ENCODE measurements at regions not wholly inside any gene's neighbourhood (a gene's known extent, or its start where the extent isn't known, plus 50 kb on each side); places are given as distances from the start of the nearest gene placed in this dataset.

GRCh38 chr3:181823716-181824115, 112.0 kb downstream of the SOX2 start:
- WGBS, 2 donors: 69 to 86% methylated on average over 4 of the region's 4 CpGs
- Histone ChIP-seq H3K36me3 (ENCODE audit: control insufficient read depth in 4 of 4, insufficient read depth in 4 of 4, low read length in 4 of 4) (no peaks in the 10 kb centered on the region), H3K27ac (ENCODE audit: low read depth in 1 of 2, low read length in 1 of 2) (no peak overlapping the region), H3K4me3 (no peak overlapping the region), H3K9ac (ENCODE audit: insufficient read depth in 1 of 2, low read length in 2 of 2) (no peak overlapping the region), H3K27me3 (ENCODE audit: control insufficient read depth in 3 of 3, insufficient read depth in 3 of 3, low read length in 2 of 3) (no peaks in the 10 kb centered on the region), H3K4me1 (ENCODE audit: control insufficient read depth in 5 of 5, insufficient read depth in 5 of 5, low read length in 5 of 5) (peaks cover 0 to 1% (median 0%) of the 10 kb centered on the region in 5 donors), H3K9me3 (ENCODE audit: control insufficient read depth in 4 of 4, insufficient read depth in 3 of 4, low read length in 3 of 4) (no peaks in the 10 kb centered on the region)
- no peak for TF ChIP-seq CTCF (IDR thresholded peaks at IDR 0.05; ENCODE audit: control extremely low read depth, extremely low read depth)
- no peak for ATAC-seq (ENCODE audit: insufficient read depth, low FRiP score)
- DNase-seq: peak in 1 of 3 donors; percentile 7

- ATAC-seq (ENCODE audit: insufficient read depth, low FRiP score): no peak
- TF ChIP-seq CTCF (IDR thresholded peaks at IDR 0.05; ENCODE audit: control extremely low read depth, extremely low read depth): no peak
- peak in 1 of 3 donors; percentile 0 for DNase-seq
- Histone ChIP-seq H3K4me1 (ENCODE audit: control insufficient read depth in 5 of 5, insufficient read depth in 5 of 5, low read length in 5 of 5) (peaks cover 0 to 1% (median 0%) of the 10 kb centered on the region in 5 donors), H3K9me3 (ENCODE audit: control insufficient read depth in 4 of 4, insufficient read depth in 3 of 4, low read length in 3 of 4) (no peaks in the 10 kb centered on the region), H3K36me3 (ENCODE audit: control insufficient read depth in 4 of 4, insufficient read depth in 4 of 4, low read length in 4 of 4) (no peaks in the 10 kb centered on the region), H3K27ac (ENCODE audit: low read depth in 1 of 2, low read length in 1 of 2) (no peak overlapping the region), H3K4me3 (no peak overlapping the region), H3K27me3 (ENCODE audit: control insufficient read depth in 3 of 3, insufficient read depth in 3 of 3, low read length in 2 of 3) (no peaks in the 10 kb centered on the region), H3K9ac (ENCODE audit: insufficient read depth in 1 of 2, low read length in 2 of 2) (no peak overlapping the region)
- WGBS, 2 donors: 73 to 74% methylated on average over 10 of the region's 10 CpGs
Observed at GRCh38 chr3:181824961-181825360, 113.2 kb downstream of the SOX2 start.

DNA sequence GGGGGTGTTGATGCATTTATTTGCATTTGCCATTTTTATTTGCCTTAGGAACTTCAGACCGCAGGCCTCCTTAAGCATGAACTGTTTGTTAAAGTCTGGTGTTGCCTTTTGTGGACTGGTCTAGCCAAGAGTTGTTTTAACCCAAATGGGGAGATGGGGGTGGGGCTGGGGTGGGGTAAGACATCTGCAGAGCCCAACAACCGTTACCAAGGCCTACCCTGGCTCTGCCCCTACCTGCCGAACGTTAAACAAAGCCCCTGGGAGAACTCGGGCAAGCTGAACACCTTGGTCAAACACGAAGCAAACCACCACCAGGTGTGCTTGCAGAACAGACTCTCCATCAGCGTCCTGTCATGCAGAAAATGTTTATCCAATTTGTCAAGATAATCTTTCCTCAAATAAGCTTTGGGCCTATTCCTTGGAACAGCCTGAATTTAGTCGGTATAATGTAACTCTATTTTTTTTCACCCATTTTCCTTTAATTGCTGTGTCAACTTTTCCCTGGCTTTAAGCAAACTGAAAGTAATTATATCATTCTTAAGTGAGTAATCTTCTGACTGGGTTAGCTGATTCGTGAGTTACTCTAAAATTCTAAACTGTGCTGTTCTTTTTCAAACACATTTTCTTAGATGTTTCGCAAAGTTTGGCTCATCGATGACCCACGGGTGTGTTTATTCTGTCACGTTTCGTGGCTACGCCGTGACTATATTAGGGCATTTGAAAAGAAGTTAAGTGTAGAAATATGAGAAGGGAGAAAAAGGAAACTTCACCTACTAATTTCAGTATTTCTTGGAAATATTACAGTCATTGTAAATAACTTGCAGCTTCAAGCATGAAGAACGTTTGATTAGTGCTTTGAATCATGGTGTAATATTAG, 127.6 kb downstream of the SOX2 start:
- H3K36me3 ChIP-seq (ENCODE audit: control insufficient read depth in 4 of 4, insufficient read depth in 4 of 4, low read length in 4 of 4): no peaks in the 10 kb centered on the region
- no peaks in the 10 kb centered on the region for H3K27me3 ChIP-seq (ENCODE audit: control insufficient read depth in 3 of 3, insufficient read depth in 3 of 3, low read length in 2 of 3)
- WGBS, 2 donors: 53 to 75% methylated on average over 17 of the region's 17 CpGs
- no peaks in the 10 kb centered on the region for H3K9me3 ChIP-seq (ENCODE audit: control insufficient read depth in 4 of 4, insufficient read depth in 3 of 4, low read length in 3 of 4)
- TF ChIP-seq CTCF (IDR thresholded peaks at IDR 0.05; ENCODE audit: control extremely low read depth, extremely low read depth): no peak
- DNase-seq: peak; percentile 64 to 70 (median 66)
- no peaks in the 10 kb centered on the region for H3K4me1 ChIP-seq (ENCODE audit: control insufficient read depth in 5 of 5, insufficient read depth in 5 of 5, low read length in 5 of 5)
- H3K9ac ChIP-seq (ENCODE audit: insufficient read depth in 1 of 2, low read length in 2 of 2): no peak overlapping the region
- H3K27ac ChIP-seq (ENCODE audit: low read depth in 1 of 2, low read length in 1 of 2): no peak overlapping the region
- peak; percentile 11 for ATAC-seq (ENCODE audit: insufficient read depth, low FRiP score)
- no peak overlapping the region for H3K4me3 ChIP-seq
